ENCODE measurements at regions not wholly inside any gene's neighbourhood (a gene's known extent, or its start where the extent isn't known, plus 50 kb on each side); places are given as distances from the start of the nearest gene placed in this dataset.
"Not testable (repeated sequence)": the region's sequence is repeated elsewhere in the genome, so short reads cannot be mapped to it uniquely, and the experiment has no call there.

- ChIA-PET POLR2A (no interaction called here), CTCF (interaction anchor here (1.0 kb wide), 1 partner anchor 343 kb away, joined by 5 read pairs; no protein-coding TSS in a partner anchor)
- DNase-seq (ENCODE audit: low spot score) = no peak
- no peaks in the 10 kb centered on the region for H3K9me3 Mint-ChIP-seq
- TF ChIP-seq MAX (CRISPR knock-in tag; IDR thresholded peaks at IDR 0.05) (no peak), ZSCAN18 (CRISPR knock-in tag; IDR thresholded peaks at IDR 0.05) (no peak), NFATC4 (CRISPR knock-in tag; IDR thresholded peaks at IDR 0.05) (no peak), FOXP4 (CRISPR knock-in tag; IDR thresholded peaks at IDR 0.05) (no peak), MXD4 (CRISPR knock-in tag; IDR thresholded peaks at IDR 0.05; ENCODE audit: borderline replicate concordance) (no peak), ZNF671 (CRISPR knock-in tag; IDR thresholded peaks at IDR 0.05) (no peak), SMAD4 (CRISPR knock-in tag; IDR thresholded peaks at IDR 0.05) (no peak), NR1H2 (CRISPR knock-in tag; IDR thresholded peaks at IDR 0.05) (no peak), GABPB1 (CRISPR knock-in tag; IDR thresholded peaks at IDR 0.05) (no peak), ELF4 (CRISPR knock-in tag; IDR thresholded peaks at IDR 0.05; ENCODE audit: low read depth) (no peak), AR (CRISPR knock-in tag; IDR thresholded peaks at IDR 0.05) (no peak), CREB1 (CRISPR knock-in tag; IDR thresholded peaks at IDR 0.05) (no peak), ETV6 (CRISPR knock-in tag; IDR thresholded peaks at IDR 0.05) (no peak), ZNF416 (CRISPR knock-in tag; IDR thresholded peaks at IDR 0.05) (no peak)
- peaks cover 48% of the 10 kb centered on the region for H3K4me1 Mint-ChIP-seq
- no peak for ATAC-seq
- H3K27ac Mint-ChIP-seq = no peak overlapping the region
- no peak overlapping the region for H3K4me3 Mint-ChIP-seq
- H3K27me3 Mint-ChIP-seq (ENCODE audit: low read depth) = no peaks in the 10 kb centered on the region
- peaks cover 74% of the 10 kb centered on the region for H3K36me3 Mint-ChIP-seq
Measured at GRCh38 chr13:54124700-54125099, 1096.1 kb downstream of the OLFM4 start.

- Mint-ChIP-seq H3K36me3 (peaks cover 65% of the 10 kb centered on the region), H3K27me3 (ENCODE audit: low read depth) (peaks cover 10% of the 10 kb centered on the region; the same call in 1 of the 2 replicates), H3K4me3 (peak overlapping the region; percentile 81), H3K4me1 (peaks cover 75% of the 10 kb centered on the region), H3K27ac (peak overlapping the region; percentile 94; the same call in 1 of the 2 replicates)
- CTCF ChIA-PET = interaction anchor here (1.3 kb wide), 1 partner anchor 349 kb away, joined by 3 read pairs; no protein-coding TSS in a partner anchor
- ATAC-seq; H3K9me3 Mint-ChIP-seq; POLR2A ChIA-PET; DNase-seq (ENCODE audit: low spot score): not testable (repeated sequence)
Measured at GRCh38 chr13:54130931-54131330, 1102.3 kb downstream of the OLFM4 start.

- not testable (repeated sequence) for H3K9me3 Mint-ChIP-seq
Measured at GRCh38 chr13:54131433-54131832, 1102.8 kb downstream of the OLFM4 start.

GRCh38 chr13:54132127-54132526 lies 1103.5 kb downstream of the OLFM4 start:
- Mint-ChIP-seq H3K36me3 (peaks cover 56% of the 10 kb centered on the region), H3K4me3 (peak overlapping the region; percentile 81), H3K4me1 (peaks cover 76% of the 10 kb centered on the region), H3K27ac (peak overlapping the region; percentile 94), H3K27me3 (ENCODE audit: low read depth) (peaks cover 10% of the 10 kb centered on the region; the same call in 1 of the 2 replicates)
- ATAC-seq; DNase-seq (ENCODE audit: low spot score); H3K9me3 Mint-ChIP-seq; CTCF ChIA-PET; POLR2A ChIA-PET: not testable (repeated sequence)

More at GRCh38 chr13:54131433-54131832, 1102.8 kb downstream of the OLFM4 start:
- H3K27me3 Mint-ChIP-seq (ENCODE audit: low read depth) = peaks cover 10% of the 10 kb centered on the region; the same call in 1 of the 2 replicates
- H3K4me1 Mint-ChIP-seq = peaks cover 76% of the 10 kb centered on the region
- peaks cover 60% of the 10 kb centered on the region for H3K36me3 Mint-ChIP-seq
- CTCF ChIA-PET = interaction anchor here (1.3 kb wide), 1 partner anchor 349 kb away, joined by 3 read pairs; no protein-coding TSS in a partner anchor
- POLR2A ChIA-PET; ATAC-seq; DNase-seq (ENCODE audit: low spot score): not testable (repeated sequence)
- peak overlapping the region; percentile 81 for H3K4me3 Mint-ChIP-seq
- peak overlapping the region; percentile 94 for H3K27ac Mint-ChIP-seq
